CD14-positive monocyte (primary cell): ENCODE measurements at regions not wholly inside any gene's neighbourhood (a gene's known extent, or its start where the extent isn't known, plus 50 kb on each side); places are given as distances from the start of the nearest gene placed in this dataset.

Experiments used
- DNase-seq, 3 donors: peaks; one replicate each; pipeline ENCODE4 v3.0.0-alpha.2; 2011 to 2022
- H2AFZ ChIP-seq: 2 replicates; pipeline ENCODE4 v1.6.0; 2012; ENCODE audit warnings: mild to moderate bottlenecking, low read depth, low read length, inconsistent platforms; ENCODE audit not compliant: insufficient read depth, poor library complexity, severe bottlenecking
- H3K27ac ChIP-seq, 2 donors: 1 replicate in 1 of 2; 2 replicates in 1 of 2; pipeline ENCODE4 v1.5.1; 2012 to 2013; ENCODE audit warnings: low read length in 2 of 2, control low read depth in 1 of 2, inconsistent platforms in 1 of 2, low read depth in 1 of 2, mild to moderate bottlenecking in 1 of 2
- H3K27me3 ChIP-seq, 2 donors: one replicate each; pipeline versions ENCODE4 v1.6.0 to v1.6.1; 2011 to 2013; ENCODE audit warnings: low read length in 2 of 2; ENCODE audit not compliant: control insufficient read depth in 2 of 2, insufficient read depth in 2 of 2
- H3K36me3 ChIP-seq, 2 donors: replicated peaks in 1 of 2; 1 replicate in 1 of 2; 2 replicates in 1 of 2; pipeline versions ENCODE4 v1.5.1 to v1.6.1; 2012 to 2013; ENCODE audit warnings: low read length in 2 of 2, control low read depth in 1 of 2, inconsistent platforms in 1 of 2, mild to moderate bottlenecking in 1 of 2; ENCODE audit not compliant: insufficient read depth in 2 of 2, control insufficient read depth in 1 of 2
- H3K4me1 ChIP-seq, 2 donors: 1 replicate in 1 of 2; 2 replicates in 1 of 2; pipeline versions ENCODE4 v1.5.1 to v1.6.1; 2012 to 2013; ENCODE audit warnings: low read length in 2 of 2, control low read depth in 1 of 2, inconsistent platforms in 1 of 2, mild to moderate bottlenecking in 1 of 2, moderate library complexity in 1 of 2; ENCODE audit not compliant: insufficient read depth in 2 of 2, control insufficient read depth in 1 of 2
- H3K4me2 ChIP-seq: replicated peaks from 2 replicates; pipeline ENCODE3; 2012; ENCODE audit warnings: low read length, moderate library complexity, mild to moderate bottlenecking; ENCODE audit not compliant: poor library complexity, severe bottlenecking; ENCODE audit errors: extremely low read depth
- H3K4me3 ChIP-seq, 3 experiments: fragments of 200-600 bp in 1 of 3; sonication (generic) in 1 of 3; replicated peaks in 1 of 3; 1 replicate in 2 of 3; 2 replicates in 1 of 3; pipeline ENCODE4 v1.5.1; 2011 to 2013; ENCODE audit warnings: low read length in 3 of 3, mild to moderate bottlenecking in 3 of 3, control low read depth in 2 of 3, low read depth in 2 of 3, inconsistent platforms in 1 of 3, moderate library complexity in 1 of 3
- H3K79me2 ChIP-seq: 2 replicates; pipeline ENCODE4 v1.6.0; 2012; ENCODE audit warnings: mild to moderate bottlenecking, control low read depth, inconsistent platforms, low read length, moderate library complexity; ENCODE audit not compliant: insufficient read depth
- H3K9ac ChIP-seq: 2 replicates; pipeline ENCODE4 v1.6.0; 2017; ENCODE audit warnings: low read length, mild to moderate bottlenecking; ENCODE audit not compliant: insufficient read depth, poor library complexity, severe bottlenecking
- H3K9me3 ChIP-seq, 2 donors: replicated peaks in 1 of 2; 1 replicate in 1 of 2; 2 replicates in 1 of 2; pipeline versions ENCODE4 v1.5.1 to v1.6.1; 2012 to 2013; ENCODE audit warnings: low read length in 2 of 2, control low read depth in 1 of 2; ENCODE audit not compliant: control insufficient read depth in 1 of 2, insufficient read depth in 1 of 2
- H4K20me1 ChIP-seq: 2 replicates; pipeline ENCODE4 v1.6.0; 2012; ENCODE audit warnings: mild to moderate bottlenecking, low read length, control low read depth, moderate library complexity; ENCODE audit not compliant: insufficient read depth
- H3K27ac Mint-ChIP-seq, 7 donors: one replicate each; pipeline ENCODE4 v1.8.0; 2020; ENCODE audit warnings: mild to moderate bottlenecking in 7 of 7, mixed read lengths in 7 of 7, moderate library complexity in 6 of 7, inconsistent platforms in 2 of 7
- H3K27me3 Mint-ChIP-seq, 3 donors: one replicate each; pipeline ENCODE4 v1.8.0; 2021 to 2022; ENCODE audit warnings: low read depth in 3 of 3, mild to moderate bottlenecking in 3 of 3, mixed read lengths in 3 of 3, moderate library complexity in 3 of 3, inconsistent platforms in 1 of 3
- H3K36me3 Mint-ChIP-seq, 2 donors: one replicate each; pipeline ENCODE4 v1.8.0; 2020; ENCODE audit warnings: mixed read lengths in 2 of 2, inconsistent platforms in 1 of 2, mild to moderate bottlenecking in 1 of 2
- H3K4me1 Mint-ChIP-seq: one replicate; pipeline ENCODE4 v1.8.0; 2020; ENCODE audit warnings: mild to moderate bottlenecking, mixed read lengths
- H3K4me3 Mint-ChIP-seq, 2 donors: one replicate each; pipeline ENCODE4 v1.8.0; 2020; ENCODE audit warnings: mild to moderate bottlenecking in 2 of 2, mixed read lengths in 2 of 2, moderate library complexity in 1 of 2
- H3K9me3 Mint-ChIP-seq, 7 donors: one replicate each; pipeline ENCODE4 v1.8.0; 2020 to 2022; ENCODE audit warnings: mixed read lengths in 7 of 7, mild to moderate bottlenecking in 6 of 7, moderate library complexity in 6 of 7, inconsistent platforms in 2 of 7
- WGBS: methylation state at CpG from one replicate; pipeline ENCODE4 v1.1.5; 2013; ENCODE audit warnings: missing lambda C conversion rate; ENCODE audit not compliant: insufficient coverage; 5-methylcytosine and 5-hydroxymethylcytosine counted together
- intact Hi-C, 2 donors: fragments of 100-400 bp; cut with micrococcal nuclease; formaldehyde crosslinking; loops; one replicate each; pipeline versions ENCODE4 v1.15.0 to v1.15.1; 2023
- TF ChIP-seq, protein P1 (sequence below): fragments of 200-600 bp; IDR thresholded peaks from one replicate; pipeline ENCODE4 v1.8.0; 2022; ENCODE audit warnings: antibody characterized with exemption, mild to moderate bottlenecking

GRCh38 chr14:25630447-25630846 lies 580.5 kb upstream of the STXBP6 start:
- intact Hi-C loops: no loop called here
- Histone ChIP-seq H4K20me1 (no peaks in the 10 kb centered on the region), H3K27me3 (no peaks in the 10 kb centered on the region), H3K4me1 (no peaks in the 10 kb centered on the region), H3K4me3 (no peak overlapping the region), H3K9me3 (no peaks in the 10 kb centered on the region), H3K36me3 (no peaks in the 10 kb centered on the region), H2AFZ (no peak overlapping the region), H3K4me2 (no peak overlapping the region), H3K9ac (no peak overlapping the region), H3K79me2 (no peaks in the 10 kb centered on the region), H3K27ac (no peak overlapping the region)
- peaks cover 0 to 3% (median 0%) of the 10 kb centered on the region in 3 donors for H3K27me3 Mint-ChIP-seq
- H3K4me3 Mint-ChIP-seq: no peak overlapping the region
- H3K4me1 Mint-ChIP-seq: no peaks in the 10 kb centered on the region
- DNase-seq: no peak
- no peak overlapping the region for H3K27ac Mint-ChIP-seq
- H3K36me3 Mint-ChIP-seq: no peaks in the 10 kb centered on the region
- WGBS: 55% methylated on average over 1 of the region's 2 CpGs
- H3K9me3 Mint-ChIP-seq: peaks cover 0 to 4% (median 0%) of the 10 kb centered on the region in 7 donors
- TF ChIP-seq, protein P1, sequence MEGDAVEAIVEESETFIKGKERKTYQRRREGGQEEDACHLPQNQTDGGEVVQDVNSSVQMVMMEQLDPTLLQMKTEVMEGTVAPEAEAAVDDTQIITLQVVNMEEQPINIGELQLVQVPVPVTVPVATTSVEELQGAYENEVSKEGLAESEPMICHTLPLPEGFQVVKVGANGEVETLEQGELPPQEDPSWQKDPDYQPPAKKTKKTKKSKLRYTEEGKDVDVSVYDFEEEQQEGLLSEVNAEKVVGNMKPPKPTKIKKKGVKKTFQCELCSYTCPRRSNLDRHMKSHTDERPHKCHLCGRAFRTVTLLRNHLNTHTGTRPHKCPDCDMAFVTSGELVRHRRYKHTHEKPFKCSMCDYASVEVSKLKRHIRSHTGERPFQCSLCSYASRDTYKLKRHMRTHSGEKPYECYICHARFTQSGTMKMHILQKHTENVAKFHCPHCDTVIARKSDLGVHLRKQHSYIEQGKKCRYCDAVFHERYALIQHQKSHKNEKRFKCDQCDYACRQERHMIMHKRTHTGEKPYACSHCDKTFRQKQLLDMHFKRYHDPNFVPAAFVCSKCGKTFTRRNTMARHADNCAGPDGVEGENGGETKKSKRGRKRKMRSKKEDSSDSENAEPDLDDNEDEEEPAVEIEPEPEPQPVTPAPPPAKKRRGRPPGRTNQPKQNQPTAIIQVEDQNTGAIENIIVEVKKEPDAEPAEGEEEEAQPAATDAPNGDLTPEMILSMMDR: no peak

GRCh38 chr14:25628978-25629377 lies 579.0 kb upstream of the STXBP6 start:
- Histone ChIP-seq H3K27me3 (no peaks in the 10 kb centered on the region), H3K9me3 (no peaks in the 10 kb centered on the region), H3K9ac (no peak overlapping the region), H3K4me3 (no peak overlapping the region), H3K27ac (no peak overlapping the region), H4K20me1 (no peaks in the 10 kb centered on the region), H2AFZ (no peak overlapping the region), H3K36me3 (no peaks in the 10 kb centered on the region), H3K4me2 (no peak overlapping the region), H3K79me2 (no peaks in the 10 kb centered on the region), H3K4me1 (no peaks in the 10 kb centered on the region)
- H3K27ac Mint-ChIP-seq: no peak overlapping the region
- TF ChIP-seq, protein P1: no peak
- H3K4me3 Mint-ChIP-seq: no peak overlapping the region
- peaks cover 0 to 10% (median 0%) of the 10 kb centered on the region in 7 donors for H3K9me3 Mint-ChIP-seq
- DNase-seq: no peak
- peaks cover 0 to 3% (median 1%) of the 10 kb centered on the region in 3 donors for H3K27me3 Mint-ChIP-seq
- 67% methylated on average over 1 of the region's 2 CpGs for WGBS
- intact Hi-C loops: no loop called here
- no peaks in the 10 kb centered on the region for H3K36me3 Mint-ChIP-seq
- no peaks in the 10 kb centered on the region for H3K4me1 Mint-ChIP-seq
